H9 (cell line): ENCODE measurements at regions not wholly inside any gene's neighbourhood (a gene's known extent, or its start where the extent isn't known, plus 50 kb on each side); places are given as distances from the start of the nearest gene placed in this dataset.

Experiments
- DNase-seq: peaks from one replicate; pipeline ENCODE4 v3.0.0-alpha.2; 2017
- H2AFZ ChIP-seq: one replicate; pipeline ENCODE4 v1.6.1; 2013; ENCODE audit warnings: mild to moderate bottlenecking, low read length, control low read depth, moderate library complexity
- H2AK5ac ChIP-seq: 2 replicates; pipeline ENCODE4 v1.6.1; 2013; ENCODE audit warnings: low read length, control low read depth, mixed read lengths; ENCODE audit not compliant: insufficient read length
- H2BK120ac ChIP-seq: one replicate; pipeline ENCODE4 v1.6.1; 2013; ENCODE audit warnings: low read depth, mild to moderate bottlenecking, low read length, control low read depth, inconsistent platforms; ENCODE audit not compliant: poor library complexity, severe bottlenecking
- H2BK12ac ChIP-seq: 2 replicates; pipeline ENCODE4 v1.6.1; 2013; ENCODE audit warnings: low read length, control low read depth, mixed read lengths, low read depth; ENCODE audit not compliant: insufficient read length
- H2BK15ac ChIP-seq: 2 replicates; pipeline ENCODE4 v1.6.1; 2013; ENCODE audit warnings: low read depth, low read length, control low read depth
- H2BK20ac ChIP-seq: one replicate; pipeline ENCODE4 v1.6.1; 2013; ENCODE audit warnings: low read depth, mild to moderate bottlenecking, low read length, control low read depth, inconsistent platforms; ENCODE audit not compliant: poor library complexity, severe bottlenecking
- H2BK5ac ChIP-seq: 2 replicates; pipeline ENCODE4 v1.6.1; 2013; ENCODE audit warnings: low read length, control low read depth, mixed read lengths; ENCODE audit not compliant: insufficient read length
- H3K14ac ChIP-seq: 2 replicates; pipeline ENCODE4 v1.6.1; 2013; ENCODE audit warnings: low read length, control low read depth; ENCODE audit not compliant: insufficient read depth
- H3K18ac ChIP-seq: 2 replicates; pipeline ENCODE4 v1.6.1; 2013; ENCODE audit warnings: low read depth, mild to moderate bottlenecking, mixed read lengths, low read length, control low read depth; ENCODE audit not compliant: insufficient read length
- H3K23ac ChIP-seq: 2 replicates; pipeline ENCODE4 v1.6.1; 2013; ENCODE audit warnings: low read length, control low read depth, mixed read lengths, low read depth; ENCODE audit not compliant: insufficient read length
- H3K23me2 ChIP-seq: 2 replicates; pipeline ENCODE4 v1.6.1; 2013; ENCODE audit warnings: low read depth, mild to moderate bottlenecking, mixed read lengths, low read length, control low read depth; ENCODE audit not compliant: insufficient read length, poor library complexity, severe bottlenecking
- H3K27ac ChIP-seq: 2 replicates; pipeline ENCODE4 v1.5.1; 2013; ENCODE audit warnings: low read length, control low read depth, mixed read lengths, low read depth; ENCODE audit not compliant: insufficient read length
- H3K27me3 ChIP-seq: 2 replicates; pipeline ENCODE4 v1.6.1; 2013; ENCODE audit warnings: low read length, control low read depth, inconsistent platforms; ENCODE audit not compliant: insufficient read depth
- H3K4ac ChIP-seq: 2 replicates; pipeline ENCODE4 v1.6.1; 2013; ENCODE audit warnings: low read depth, mild to moderate bottlenecking, control low read depth, inconsistent platforms, low read length, moderate library complexity
- H3K4me1 ChIP-seq: 2 replicates; pipeline ENCODE4 v1.6.1; 2013; ENCODE audit warnings: low read length, control low read depth, inconsistent platforms; ENCODE audit not compliant: insufficient read depth
- H3K4me2 ChIP-seq: 2 replicates; pipeline ENCODE4 v1.6.1; 2013; ENCODE audit warnings: low read length, control low read depth, mixed read lengths; ENCODE audit not compliant: insufficient read length, insufficient read depth
- H3K56ac ChIP-seq: 2 replicates; pipeline ENCODE4 v1.6.1; 2013; ENCODE audit warnings: low read depth, mild to moderate bottlenecking, mixed read lengths, low read length, control low read depth; ENCODE audit not compliant: insufficient read length
- H3K79me1 ChIP-seq: 2 replicates; pipeline ENCODE4 v1.6.1; 2013; ENCODE audit warnings: low read depth, mild to moderate bottlenecking, moderate library complexity, low read length, control low read depth, inconsistent platforms; ENCODE audit not compliant: insufficient read depth, poor library complexity, severe bottlenecking
- H3K79me2 ChIP-seq: 2 replicates; pipeline ENCODE4 v1.6.1; 2013; ENCODE audit warnings: low read length, control low read depth, inconsistent platforms; ENCODE audit not compliant: insufficient read depth
- H3K9ac ChIP-seq: 2 replicates; pipeline ENCODE4 v1.6.1; 2013; ENCODE audit warnings: low read length, control low read depth, mixed read lengths; ENCODE audit not compliant: insufficient read length; ENCODE audit errors: extremely low read depth
- H3K9me3 ChIP-seq: one replicate; pipeline ENCODE4 v1.6.1; 2013; ENCODE audit warnings: low read depth, low read length, inconsistent platforms; ENCODE audit not compliant: control insufficient read depth
- H3T11ph ChIP-seq: one replicate; pipeline ENCODE4 v1.6.1; 2013; ENCODE audit warnings: mild to moderate bottlenecking, low read length, control low read depth, inconsistent platforms
- H4K20me1 ChIP-seq: one replicate; pipeline ENCODE4 v1.6.1; 2013; ENCODE audit not compliant: control insufficient read depth, insufficient read length, insufficient read depth
- H4K5ac ChIP-seq: 2 replicates; pipeline ENCODE4 v1.6.1; 2013; ENCODE audit warnings: low read depth, mild to moderate bottlenecking, mixed read lengths, low read length, control low read depth; ENCODE audit not compliant: insufficient read length
- H4K8ac ChIP-seq: replicated peaks from 2 replicates; pipeline ENCODE4 v1.6.1; 2013; ENCODE audit warnings: low read length, control low read depth, mixed read lengths, low read depth; ENCODE audit not compliant: insufficient read length
- H4K91ac ChIP-seq: 2 replicates; pipeline ENCODE4 v1.6.1; 2013; ENCODE audit warnings: low read depth, mild to moderate bottlenecking, moderate library complexity, mixed read lengths, low read length, control low read depth; ENCODE audit not compliant: insufficient read length
- H3K27ac Mint-ChIP-seq, 3 experiments: 2 replicates in 2 of 3; 3 replicates in 1 of 3; pipeline ENCODE4 v1.8.0; 2020 to 2021; ENCODE audit warnings: mixed read lengths in 3 of 3, mild to moderate bottlenecking in 1 of 3, moderate library complexity in 1 of 3
- H3K27me3 Mint-ChIP-seq: 2 replicates; pipeline ENCODE4 v1.8.0; 2021; ENCODE audit warnings: low read depth, mild to moderate bottlenecking, moderate library complexity, mixed read lengths
- H3K36me3 Mint-ChIP-seq, 3 experiments: 2 replicates in 2 of 3; 3 replicates in 1 of 3; pipeline ENCODE4 v1.8.0; 2020 to 2021; ENCODE audit warnings: low read depth in 3 of 3, mixed read lengths in 3 of 3; ENCODE audit not compliant: insufficient read depth in 1 of 3
- H3K4me1 Mint-ChIP-seq, 2 experiments: 2 replicates each; pipeline ENCODE4 v1.8.0; 2020; ENCODE audit warnings: mixed read lengths in 2 of 2
- H3K4me3 Mint-ChIP-seq, 2 experiments: 2 replicates in 1 of 2; 3 replicates in 1 of 2; pipeline ENCODE4 v1.8.0; 2020 to 2021; ENCODE audit warnings: mild to moderate bottlenecking in 2 of 2, mixed read lengths in 2 of 2, moderate library complexity in 1 of 2
- H3K9me3 Mint-ChIP-seq, 2 experiments: 2 replicates in 1 of 2; 3 replicates in 1 of 2; pipeline ENCODE4 v1.8.0; 2020; ENCODE audit warnings: mild to moderate bottlenecking in 2 of 2, mixed read lengths in 2 of 2, moderate library complexity in 1 of 2
- WGBS: extraction: QIAGEN DNeasy Blood & Tissue Kit; methylation state at CpG from one replicate; pipeline ENCODE4 v1.1.7; 2013; ENCODE audit warnings: missing lambda C conversion rate, low lambda C conversion rate, mixed read lengths; ENCODE audit not compliant: insufficient read length; ENCODE audit errors: extremely low coverage; 5-methylcytosine and 5-hydroxymethylcytosine counted together
- TF ChIP-seq, protein P1 (sequence below): fragments of 200-600 bp; sonication (generic); conservative IDR thresholded peaks from 3 replicates; pipeline ENCODE4 v1.8.0; 2021; ENCODE audit warnings: antibody characterized with exemption, mild to moderate bottlenecking

DNA sequence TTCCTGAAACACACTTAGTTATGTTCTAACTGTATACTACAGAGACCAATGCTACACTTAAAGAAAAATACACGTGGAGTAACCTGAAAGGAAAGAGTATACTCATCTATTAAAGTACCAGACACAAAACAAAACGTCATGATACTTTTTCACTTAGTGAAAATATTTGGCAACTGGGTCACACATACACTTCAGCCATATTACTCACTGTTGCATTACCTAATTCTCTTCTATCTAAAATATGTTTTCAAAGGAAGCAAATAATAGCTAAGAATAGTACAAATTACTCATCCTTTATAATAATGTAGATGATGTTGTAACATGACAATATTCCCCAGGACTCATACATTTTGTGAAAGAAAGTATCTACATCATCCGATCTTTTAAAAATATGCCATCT is 76.5 kb upstream of the EPB41L3 start:
- Mint-ChIP-seq H3K27ac (no peak overlapping the region), H3K4me3 (no peak overlapping the region), H3K36me3 (no peaks in the 10 kb centered on the region), H3K4me1 (no peaks in the 10 kb centered on the region), H3K9me3 (no peaks in the 10 kb centered on the region), H3K27me3 (peaks cover 7% of the 10 kb centered on the region)
- Histone ChIP-seq H3K4me1 (peaks cover 4% of the 10 kb centered on the region; the same call in 1 of the 2 replicates), H3K9ac (no peak overlapping the region), H3K9me3 (no peaks in the 10 kb centered on the region), H3K23me2 (no peaks in the 10 kb centered on the region), H3K56ac (no peak overlapping the region), H2AK5ac (no peak overlapping the region), H4K5ac (no peak overlapping the region), H2BK5ac (no peak overlapping the region), H3K4ac (no peak overlapping the region), H3K27me3 (no peaks in the 10 kb centered on the region), H3K14ac (no peak overlapping the region), H3K79me1 (no peaks in the 10 kb centered on the region), H3K23ac (no peak overlapping the region), H2BK15ac (no peak overlapping the region), H2BK20ac (no peak overlapping the region), H3K27ac (no peak overlapping the region), H3T11ph (no peak overlapping the region), H2BK12ac (no peak overlapping the region), H4K8ac (no peak overlapping the region), H3K79me2 (no peaks in the 10 kb centered on the region), H2BK120ac (no peak overlapping the region), H3K18ac (no peak overlapping the region), H3K4me2 (no peak overlapping the region), H2AFZ (no peak overlapping the region), H4K91ac (no peak overlapping the region), H4K20me1 (no peaks in the 10 kb centered on the region)
- no CpG with 5 or more reads among the region's 3 CpGs for WGBS
- TF ChIP-seq, protein P1, sequence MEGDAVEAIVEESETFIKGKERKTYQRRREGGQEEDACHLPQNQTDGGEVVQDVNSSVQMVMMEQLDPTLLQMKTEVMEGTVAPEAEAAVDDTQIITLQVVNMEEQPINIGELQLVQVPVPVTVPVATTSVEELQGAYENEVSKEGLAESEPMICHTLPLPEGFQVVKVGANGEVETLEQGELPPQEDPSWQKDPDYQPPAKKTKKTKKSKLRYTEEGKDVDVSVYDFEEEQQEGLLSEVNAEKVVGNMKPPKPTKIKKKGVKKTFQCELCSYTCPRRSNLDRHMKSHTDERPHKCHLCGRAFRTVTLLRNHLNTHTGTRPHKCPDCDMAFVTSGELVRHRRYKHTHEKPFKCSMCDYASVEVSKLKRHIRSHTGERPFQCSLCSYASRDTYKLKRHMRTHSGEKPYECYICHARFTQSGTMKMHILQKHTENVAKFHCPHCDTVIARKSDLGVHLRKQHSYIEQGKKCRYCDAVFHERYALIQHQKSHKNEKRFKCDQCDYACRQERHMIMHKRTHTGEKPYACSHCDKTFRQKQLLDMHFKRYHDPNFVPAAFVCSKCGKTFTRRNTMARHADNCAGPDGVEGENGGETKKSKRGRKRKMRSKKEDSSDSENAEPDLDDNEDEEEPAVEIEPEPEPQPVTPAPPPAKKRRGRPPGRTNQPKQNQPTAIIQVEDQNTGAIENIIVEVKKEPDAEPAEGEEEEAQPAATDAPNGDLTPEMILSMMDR: no peak
- no peak for DNase-seq
